ENCODE measurements at regions not wholly inside any gene's neighbourhood (a gene's known extent, or its start where the extent isn't known, plus 50 kb on each side); places are given as distances from the start of the nearest gene placed in this dataset.
"Not testable (repeated sequence)": the region's sequence is repeated elsewhere in the genome, so short reads cannot be mapped to it uniquely, and the experiment has no call there.

- no peak for DNase-seq
Measured at GRCh38 chr5:23242891-23243290, 264.5 kb upstream of the PRDM9 start.

GRCh38 chr5:23235246-23235645, 272.2 kb upstream of the PRDM9 start:
- no peak for DNase-seq

GRCh38 chr5:23234197-23234596, 273.2 kb upstream of the PRDM9 start:
- no peak for DNase-seq

GRCh38 chr5:23223846-23224245, 283.6 kb upstream of the PRDM9 start:
- no peak for DNase-seq

- DNase-seq = peak in 2 of 56 donors; percentile 6 to 15
Measured at GRCh38 chr5:23221831-23222230, 285.6 kb upstream of the PRDM9 start.

GRCh38 chr5:23217159-23217558, 290.2 kb upstream of the PRDM9 start:
- DNase-seq = no peak

- no peak for DNase-seq
Measured at GRCh38 chr5:23216345-23216744, 291.1 kb upstream of the PRDM9 start.

GRCh38 chr5:23208959-23209431, 298.4 kb upstream of the PRDM9 start:
- DNase-seq = peak in 2 of 56 donors; percentile 2 to 8

GRCh38 chr5:23204111-23204510, 303.3 kb upstream of the PRDM9 start:
- no peak for DNase-seq

GRCh38 chr5:23169660-23170416, 316.7 kb upstream of the CDH12 start:
- DNase-seq = no peak

GRCh38 chr5:23164971-23165370, 311.8 kb upstream of the CDH12 start:
- DNase-seq = no peak

GRCh38 chr5:23158179-23158578, 305.0 kb upstream of the CDH12 start:
- no peak for DNase-seq

- DNase-seq = no peak
Measured at GRCh38 chr5:23157716-23158115, 304.6 kb upstream of the CDH12 start.

GRCh38 chr5:23157169-23157568, 304.0 kb upstream of the CDH12 start:
- no peak for DNase-seq

- DNase-seq = no peak
Measured at GRCh38 chr5:23147625-23148024, 294.5 kb upstream of the CDH12 start.

GRCh38 chr5:23146183-23146582, 293.0 kb upstream of the CDH12 start:
- no peak for DNase-seq

GRCh38 chr5:23139338-23140171, 286.4 kb upstream of the CDH12 start:
- DNase-seq = no peak

GRCh38 chr5:23136958-23137357, 283.8 kb upstream of the CDH12 start:
- no peak for DNase-seq

- no peak for DNase-seq
Measured at GRCh38 chr5:23132231-23132630, 279.1 kb upstream of the CDH12 start.

GRCh38 chr5:23112237-23112636, 259.1 kb upstream of the CDH12 start:
- DNase-seq = no peak

- DNase-seq = no peak
Measured at GRCh38 chr5:23105021-23105420, 251.9 kb upstream of the CDH12 start.

- DNase-seq = no peak
Measured at GRCh38 chr5:23103566-23103965, 250.4 kb upstream of the CDH12 start.

- not testable (repeated sequence) for DNase-seq
Measured at GRCh38 chr5:23095418-23095817, 242.3 kb upstream of the CDH12 start.
